OCI-M2 (cell line): ENCODE measurements at regions not wholly inside any gene's neighbourhood (a gene's known extent, or its start where the extent isn't known, plus 50 kb on each side); places are given as distances from the start of the nearest gene placed in this dataset.
"Not testable (repeated sequence)": the region's sequence is repeated elsewhere in the genome, so short reads cannot be mapped to it uniquely, and the experiment has no call there.

Source experiments
- DNase-seq: peaks from one replicate; lab custom pipeline; 2025; ENCODE audit not compliant: unreplicated experiment; lab: John Stamatoyannopoulos, UW

DNA sequence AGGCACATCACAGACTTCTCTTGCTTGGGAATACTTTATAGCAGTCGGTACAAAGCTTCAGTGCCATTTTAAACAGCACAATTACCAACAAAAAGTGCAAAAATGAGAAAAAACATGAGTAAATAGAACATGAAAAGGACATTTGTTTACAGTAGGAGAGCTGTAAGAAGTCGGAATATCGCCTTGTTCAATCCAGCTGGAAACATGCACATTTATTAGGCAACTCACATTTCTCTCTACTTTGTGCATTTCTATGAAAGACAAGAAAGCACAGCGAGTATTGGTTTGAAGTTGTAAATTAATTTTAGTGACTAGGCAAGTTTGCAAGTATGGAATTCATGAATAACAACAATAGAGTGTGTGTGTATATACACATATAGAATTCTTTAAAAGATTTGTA is 484.7 kb downstream of the DACH1 start:
- no peak for DNase-seq

- no peak for DNase-seq
Measured at GRCh38 chr13:71380191-71380590, 486.8 kb downstream of the DACH1 start.

- no peak for DNase-seq
Measured at GRCh38 chr13:71378961-71379905, 487.8 kb downstream of the DACH1 start.

- DNase-seq: no peak
Measured at GRCh38 chr13:71374471-71375049, 492.4 kb downstream of the DACH1 start.

GRCh38 chr13:71368336-71368735 is 498.7 kb downstream of the DACH1 start:
- no peak for DNase-seq

DNA sequence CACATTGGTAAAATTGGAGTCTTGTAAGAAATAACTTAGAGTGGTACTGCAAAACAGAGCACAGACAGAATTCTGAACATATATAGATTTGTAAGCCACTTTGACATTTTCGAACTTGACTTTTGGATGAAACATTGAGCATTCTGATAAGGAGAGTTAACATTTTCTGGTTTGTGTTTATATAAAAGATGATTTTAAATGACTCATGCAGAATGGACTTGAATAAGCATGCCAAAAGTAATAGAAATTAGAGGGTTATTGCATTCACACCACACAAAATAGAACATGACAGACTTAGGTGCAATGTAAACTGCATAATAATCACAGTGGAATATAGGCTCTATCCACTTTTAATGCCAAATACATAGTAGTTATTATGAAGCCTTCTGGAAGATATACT is 507.0 kb downstream of the DACH1 start:
- no peak for DNase-seq

DNA sequence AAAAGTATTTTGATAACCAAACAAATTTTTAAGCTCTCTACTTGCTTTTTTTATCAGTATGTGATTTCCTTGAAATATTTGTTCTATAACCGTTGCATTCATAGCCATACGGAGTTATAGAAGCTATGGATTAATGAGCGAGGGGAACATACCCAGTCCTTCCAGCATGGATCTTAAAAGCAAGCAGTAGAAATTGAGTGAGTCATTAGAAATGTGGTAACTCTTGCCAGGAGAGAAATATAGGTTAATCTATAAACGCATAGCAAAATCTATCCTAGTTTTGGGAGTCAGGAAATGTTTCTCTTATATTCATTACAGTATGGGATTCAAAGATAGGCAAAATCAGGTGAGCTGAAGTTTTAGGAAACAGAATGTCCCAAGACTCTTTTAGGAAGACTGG is 507.4 kb downstream of the DACH1 start:
- DNase-seq: no peak

GRCh38 chr13:71358218-71358617 is 508.8 kb downstream of the DACH1 start:
- DNase-seq: no peak

DNA sequence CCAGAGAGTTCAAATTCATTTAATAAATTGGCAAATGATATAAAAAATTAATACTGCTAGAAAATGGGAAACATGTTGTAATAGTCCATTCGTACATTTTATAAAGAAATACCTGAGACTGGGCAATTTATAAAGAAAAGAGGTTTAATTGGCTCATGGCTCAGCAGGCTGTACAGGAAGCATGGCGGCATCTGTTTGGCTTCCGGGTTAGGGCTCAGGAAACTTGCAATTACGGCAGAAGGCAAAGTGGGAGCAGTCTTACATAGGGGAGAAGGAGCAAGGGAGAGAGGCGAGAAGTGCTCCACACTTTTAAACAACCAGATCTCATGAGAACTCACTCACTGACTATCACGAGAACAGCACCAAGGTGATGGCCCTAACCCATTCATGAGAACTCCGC is 512.0 kb downstream of the DACH1 start:
- no peak for DNase-seq

GRCh38 chr13:71350886-71351285 is 516.1 kb downstream of the DACH1 start:
- DNase-seq: no peak

GRCh38 chr13:71345856-71346255 is 521.1 kb downstream of the DACH1 start:
- not testable (repeated sequence) for DNase-seq

- DNase-seq: no peak
Measured at GRCh38 chr13:71339736-71340135, 527.3 kb downstream of the DACH1 start.

DNA sequence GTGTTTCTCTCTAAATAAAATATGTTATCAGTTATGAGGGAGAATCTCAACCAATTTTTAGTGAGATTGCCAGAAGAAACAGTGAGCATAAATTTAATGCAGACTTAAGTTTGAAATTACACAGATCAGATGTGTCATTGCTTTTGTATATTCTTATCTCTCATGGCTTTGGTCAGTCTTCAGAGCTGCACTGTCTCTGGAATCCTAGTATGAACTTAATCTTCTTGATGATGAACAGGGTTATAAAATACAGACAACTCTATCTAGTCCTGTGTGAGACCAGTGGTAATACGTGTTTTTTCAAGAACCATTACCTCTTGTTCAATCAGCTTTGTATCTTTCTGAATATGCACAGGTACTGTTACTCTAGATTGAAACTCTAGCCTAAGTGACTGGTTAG is 528.0 kb downstream of the DACH1 start:
- DNase-seq: no peak

DNA sequence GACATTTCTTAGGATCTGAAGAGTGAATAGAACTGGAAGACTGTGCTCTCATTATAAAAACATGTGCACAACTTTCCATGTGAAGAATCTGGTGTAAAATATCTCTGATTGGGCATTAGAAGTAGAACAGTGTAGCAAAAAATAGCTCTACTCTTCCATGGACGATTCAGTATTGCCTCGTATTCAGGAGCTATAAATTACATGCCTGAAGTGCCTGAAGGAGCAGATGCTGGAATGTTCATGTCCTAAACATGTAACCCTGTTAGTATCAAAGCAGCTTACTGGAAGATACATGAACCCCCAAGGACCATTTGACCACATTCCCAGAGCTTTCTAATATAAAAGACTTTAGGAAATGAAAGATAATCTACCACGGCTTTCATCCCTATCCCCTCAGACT is 528.9 kb downstream of the DACH1 start:
- DNase-seq: no peak

DNA sequence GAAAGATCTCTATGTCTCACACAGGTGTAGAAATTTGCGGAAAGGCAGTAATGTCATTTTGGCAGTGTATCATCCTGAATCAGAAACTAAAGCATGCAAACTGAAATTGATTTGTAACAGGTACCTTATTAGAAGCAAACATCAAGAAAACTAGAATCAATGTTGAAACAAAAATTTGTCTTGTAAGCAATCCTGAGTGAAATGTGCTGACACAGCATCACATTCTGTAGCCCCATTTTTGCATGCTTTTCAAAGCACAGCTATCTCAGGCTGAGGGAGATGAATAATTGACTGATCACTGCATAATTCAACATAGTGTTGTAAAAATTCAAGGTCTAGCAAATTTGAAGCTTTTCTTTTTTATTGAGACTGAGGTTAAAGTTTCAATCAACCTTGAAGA is 539.7 kb downstream of the DACH1 start:
- no peak for DNase-seq

- DNase-seq: no peak
Measured at GRCh38 chr13:71325556-71325955, 541.4 kb downstream of the DACH1 start.

DNA sequence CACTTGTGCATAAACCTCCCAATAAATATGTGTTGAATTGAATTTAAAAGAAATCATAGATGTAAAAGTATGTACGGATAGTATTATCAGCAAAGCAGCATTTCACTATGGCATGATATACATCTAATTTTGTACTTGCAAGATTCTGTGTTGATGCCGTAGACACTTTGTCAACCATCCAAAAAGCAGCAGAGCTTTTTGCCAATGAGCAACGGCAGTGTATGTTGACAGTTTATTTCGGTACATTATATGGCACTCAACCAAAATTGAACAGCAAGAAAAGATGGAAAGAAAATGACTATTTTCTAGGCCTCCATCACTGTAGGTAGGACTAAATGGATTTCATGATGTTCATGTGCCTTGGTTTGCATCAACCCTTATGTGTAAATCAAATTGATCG is 543.7 kb downstream of the DACH1 start:
- DNase-seq: no peak

GRCh38 chr13:71320452-71320851 is 546.6 kb downstream of the DACH1 start:
- DNase-seq: no peak

GRCh38 chr13:71316792-71317363 is 550.1 kb downstream of the DACH1 start:
- DNase-seq: no peak

DNA sequence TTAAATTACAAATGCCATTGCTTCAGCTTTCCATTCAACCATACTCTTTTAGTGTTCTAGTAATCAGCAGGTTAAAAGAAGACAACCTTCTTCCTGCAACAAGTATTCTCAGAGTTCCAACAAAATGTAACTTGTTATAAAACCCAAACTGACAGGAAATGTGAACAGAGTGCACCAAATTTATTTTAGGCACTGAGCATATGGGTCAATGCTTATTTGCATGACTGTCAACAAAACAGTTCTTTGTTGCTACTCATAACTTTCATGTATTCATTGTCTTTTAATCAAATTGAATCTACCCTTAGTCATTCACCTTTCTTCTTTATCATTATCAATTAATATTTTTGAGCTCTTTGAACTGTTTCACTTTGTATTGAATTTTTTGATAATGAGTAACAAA is 554.1 kb downstream of the DACH1 start:
- DNase-seq: no peak

DNA sequence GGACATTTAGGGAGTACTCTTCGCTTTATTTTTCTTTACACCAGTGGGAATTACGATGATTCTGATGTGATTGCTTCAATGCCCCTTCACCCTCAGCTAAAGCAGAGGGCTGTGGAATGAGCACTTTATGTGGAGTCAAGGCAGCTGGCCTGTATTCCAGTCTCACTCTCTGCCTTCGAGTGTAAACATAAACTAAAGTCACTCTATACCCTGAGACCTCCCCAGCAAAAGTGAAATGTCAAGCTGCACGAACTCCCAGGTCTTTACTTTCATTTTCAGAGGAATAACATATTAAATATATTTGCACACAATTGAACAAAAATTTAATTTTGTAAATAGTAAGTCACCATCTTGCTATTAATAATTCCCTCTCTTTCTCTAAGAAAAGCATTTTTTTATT is 557.1 kb downstream of the DACH1 start:
- no peak for DNase-seq

- no peak for DNase-seq
Measured at GRCh38 chr13:71306821-71307220, 560.2 kb downstream of the DACH1 start.
